Ovary (tissue), 7 donors: ENCODE measurements at regions not wholly inside any gene's neighbourhood (a gene's known extent, or its start where the extent isn't known, plus 50 kb on each side); places are given as distances from the start of the nearest gene placed in this dataset.

ENCODE experiments used
- DNase-seq, 5 donors: peaks; one replicate each; pipeline ENCODE4 v3.0.0-alpha.2; 2019 to 2020
- H3K27ac ChIP-seq, 2 donors: fragments of 200-600 bp; one replicate each; pipeline versions ENCODE4 v1.5.1 to v1.8.0; 2019 to 2022
- H3K27me3 ChIP-seq: fragments of 200-600 bp; one replicate; pipeline ENCODE4 v1.8.0; 2022
- H3K36me3 ChIP-seq: fragments of 200-600 bp; sonication (generic); one replicate; pipeline ENCODE4 v1.5.1; 2019
- H3K4me1 ChIP-seq: one replicate; pipeline ENCODE4 v1.8.1; 2013; ENCODE audit warnings: mild to moderate bottlenecking, moderate library complexity; ENCODE audit not compliant: insufficient read depth
- H3K4me3 ChIP-seq: fragments of 200-600 bp; sonication (generic); one replicate; pipeline ENCODE4 v1.5.1; 2017
- H3K9me3 ChIP-seq, 2 donors: fragments of 200-600 bp in 1 of 2; sonication (generic) in 1 of 2; one replicate each; pipeline versions ENCODE4 v1.5.1 to v1.8.1; 2013 to 2019; ENCODE audit warnings: mild to moderate bottlenecking in 1 of 2, moderate library complexity in 1 of 2
- EP300 ChIP-seq: sonication (generic); formaldehyde crosslinking; IDR thresholded peaks from one replicate; pipeline ENCODE4 v1.6.1; 2017; ENCODE audit warnings: antibody characterized with exemption
- POLR2A ChIP-seq: fragments of 450-650 bp; IDR thresholded peaks from one replicate; pipeline ENCODE4 v1.6.1; 2017; ENCODE audit warnings: antibody characterized with exemption, mild to moderate bottlenecking, moderate library complexity
- WGBS, 3 donors: extraction: QIAGEN DNeasy Blood & Tissue Kit in 1 of 3; methylation state at CpG; one replicate each; pipeline versions ENCODE4 v1.1.5 to v1.1.7; 2013 to 2017; 5-methylcytosine and 5-hydroxymethylcytosine counted together
- intact Hi-C, 4 donors: fragments of 100-400 bp; cut with DNase I; formaldehyde crosslinking; loops; one replicate each; pipeline versions ENCODE4 v1.11.0 to v1.15.1; 2022 to 2023
- TF ChIP-seq, protein P1 (sequence below), 3 donors: fragments of 450-650 bp in 2 of 3; fragments of 200-600 bp in 1 of 3; IDR thresholded peaks; one replicate each; pipeline versions ENCODE4 v1.5.1 to v1.8.0; 2016 to 2022; ENCODE audit warnings: antibody characterized with exemption in 3 of 3, mild to moderate bottlenecking in 1 of 3
- donor health status: DM: no; HTN: no; CAD: no; lungs with moderate emphysema.
- donor health status: DM: no; HTN: no; CAD: no.
- donor health status: Bipolar disorder and iron deficiency.
- donor health status: DM: no; HTN: no; CAD: no.
- donor health status: DM: yes; HTN: yes; CAD: no.

DNA sequence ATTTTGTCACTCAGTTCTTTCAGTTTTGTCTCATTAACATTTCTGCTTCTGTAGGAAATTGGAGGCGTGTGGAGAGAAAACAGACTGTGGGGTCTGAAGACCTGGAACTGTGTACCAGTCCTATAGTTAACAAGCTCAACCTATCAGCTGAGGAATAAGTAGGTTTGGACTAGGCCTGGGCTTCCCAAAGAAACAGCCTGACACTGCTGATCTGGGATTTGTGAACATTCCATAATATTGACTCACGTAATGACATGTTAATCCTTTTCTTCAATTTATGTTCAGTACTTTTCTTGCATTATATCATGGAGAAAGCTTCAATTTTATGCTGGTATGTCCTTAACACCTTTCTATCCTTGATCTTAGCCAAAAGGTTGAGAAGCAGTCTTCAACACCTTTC, 181.6 kb upstream of the RORA start:
- intact Hi-C loops = no loop called here
- H3K4me3 ChIP-seq = no peak overlapping the region
- no peaks in the 10 kb centered on the region for H3K36me3 ChIP-seq
- DNase-seq = no peak
- no peaks in the 10 kb centered on the region for H3K27me3 ChIP-seq
- H3K4me1 ChIP-seq = no peaks in the 10 kb centered on the region
- 85 to 90% (median 86%) methylated on average over 2 of the region's 2 CpGs for WGBS, 3 donors
- TF ChIP-seq, protein P1, sequence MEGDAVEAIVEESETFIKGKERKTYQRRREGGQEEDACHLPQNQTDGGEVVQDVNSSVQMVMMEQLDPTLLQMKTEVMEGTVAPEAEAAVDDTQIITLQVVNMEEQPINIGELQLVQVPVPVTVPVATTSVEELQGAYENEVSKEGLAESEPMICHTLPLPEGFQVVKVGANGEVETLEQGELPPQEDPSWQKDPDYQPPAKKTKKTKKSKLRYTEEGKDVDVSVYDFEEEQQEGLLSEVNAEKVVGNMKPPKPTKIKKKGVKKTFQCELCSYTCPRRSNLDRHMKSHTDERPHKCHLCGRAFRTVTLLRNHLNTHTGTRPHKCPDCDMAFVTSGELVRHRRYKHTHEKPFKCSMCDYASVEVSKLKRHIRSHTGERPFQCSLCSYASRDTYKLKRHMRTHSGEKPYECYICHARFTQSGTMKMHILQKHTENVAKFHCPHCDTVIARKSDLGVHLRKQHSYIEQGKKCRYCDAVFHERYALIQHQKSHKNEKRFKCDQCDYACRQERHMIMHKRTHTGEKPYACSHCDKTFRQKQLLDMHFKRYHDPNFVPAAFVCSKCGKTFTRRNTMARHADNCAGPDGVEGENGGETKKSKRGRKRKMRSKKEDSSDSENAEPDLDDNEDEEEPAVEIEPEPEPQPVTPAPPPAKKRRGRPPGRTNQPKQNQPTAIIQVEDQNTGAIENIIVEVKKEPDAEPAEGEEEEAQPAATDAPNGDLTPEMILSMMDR (IDR thresholded peaks at IDR 0.05) = no peak
- TF ChIP-seq POLR2A = no peak
- no peak for TF ChIP-seq EP300
- H3K27ac ChIP-seq = no peak overlapping the region
- no peaks in the 10 kb centered on the region for H3K9me3 ChIP-seq

DNA sequence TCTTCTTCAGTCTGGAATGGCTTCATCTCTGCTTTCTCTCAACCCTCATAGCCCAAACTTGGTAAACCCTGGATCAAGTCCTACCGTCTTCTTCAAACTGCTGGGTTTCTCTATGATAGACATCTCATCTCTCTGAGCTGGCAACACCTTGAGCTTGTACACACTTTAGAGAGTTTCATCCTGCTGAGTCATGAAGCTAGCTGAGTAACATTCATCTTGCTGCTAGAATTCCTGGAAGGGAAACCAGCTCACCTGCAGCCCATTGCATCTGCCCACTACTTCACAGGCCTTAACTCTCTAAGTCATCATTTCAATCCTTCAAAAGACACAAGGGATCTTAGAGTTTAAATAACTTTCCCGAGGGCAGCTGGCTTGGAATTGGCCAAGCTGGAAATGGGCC, 175.5 kb upstream of the RORA start:
- TF ChIP-seq POLR2A = no peak
- TF ChIP-seq, protein P1 (IDR thresholded peaks at IDR 0.05) = no peak
- no peak for TF ChIP-seq EP300
- Histone ChIP-seq H3K4me3 (no peak overlapping the region), H3K9me3 (no peaks in the 10 kb centered on the region), H3K27ac (no peak overlapping the region), H3K27me3 (no peaks in the 10 kb centered on the region), H3K4me1 (no peaks in the 10 kb centered on the region), H3K36me3 (no peaks in the 10 kb centered on the region)
- WGBS, 3 donors = 86 to 98% (median 98%) methylated on average over 2 of the region's 2 CpGs
- intact Hi-C loops = no loop called here
- no peak for DNase-seq

DNA sequence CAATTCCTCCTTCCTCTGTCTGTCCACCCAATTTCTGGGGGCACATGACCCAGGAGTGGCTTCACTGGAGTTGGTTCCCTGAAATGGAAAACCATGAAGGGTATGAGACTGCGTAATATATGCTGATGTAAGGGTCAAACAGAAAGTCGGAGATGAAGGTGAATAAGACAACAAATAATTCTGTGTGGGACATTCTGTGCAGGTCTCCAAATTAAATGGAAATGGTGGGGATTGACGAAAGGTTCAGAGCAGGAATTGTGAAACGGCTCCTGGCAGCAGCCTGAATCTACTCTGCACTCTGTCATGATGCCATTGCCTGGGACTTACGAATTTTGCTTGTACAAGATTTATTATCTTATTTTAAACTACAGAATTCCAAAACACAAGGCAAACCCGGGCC, 174.8 kb upstream of the RORA start:
- Histone ChIP-seq H3K9me3 (no peaks in the 10 kb centered on the region), H3K27me3 (no peaks in the 10 kb centered on the region)
- TF ChIP-seq, protein P1 (IDR thresholded peaks at IDR 0.05) = no peak

DNA sequence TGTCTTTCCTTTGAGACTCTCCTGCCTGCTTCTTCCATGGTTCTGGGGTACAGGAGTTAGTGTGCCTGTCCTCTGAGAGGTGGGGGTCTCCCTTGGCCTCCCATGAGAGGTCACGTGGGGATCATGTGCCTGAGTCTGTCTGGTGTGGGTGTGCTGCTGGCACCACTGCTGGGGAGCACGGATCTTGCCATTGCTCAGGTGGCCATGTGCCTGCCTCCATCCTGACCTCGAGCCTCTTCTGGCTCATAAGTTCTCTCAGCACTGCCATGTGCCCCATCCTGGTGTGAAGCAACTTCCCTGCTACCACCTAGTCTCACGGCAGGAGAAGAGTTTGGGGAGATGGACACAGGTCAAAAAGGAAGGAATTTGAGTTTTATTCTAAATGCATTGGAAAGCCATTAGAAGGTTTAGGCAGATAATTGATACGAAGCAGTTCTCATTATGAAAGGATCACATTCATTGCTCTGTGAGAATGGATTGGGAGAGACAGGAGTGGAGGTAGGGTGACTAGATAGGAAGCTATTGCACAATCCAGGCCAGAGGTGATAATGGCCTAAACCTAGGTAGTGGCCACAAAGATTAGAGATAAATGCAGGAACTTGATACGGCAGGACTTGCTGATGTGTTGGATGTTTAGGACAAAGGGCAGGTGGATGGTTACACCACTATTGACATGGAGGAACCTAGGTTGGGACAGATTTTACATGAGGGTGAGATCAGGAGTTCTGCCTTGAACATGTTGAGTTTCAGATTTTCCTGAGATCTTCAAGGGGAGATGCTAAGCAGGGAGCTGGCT, 173.0 kb upstream of the RORA start:
- Histone ChIP-seq H3K27me3 (no peaks in the 10 kb centered on the region), H3K4me1 (no peaks in the 10 kb centered on the region), H3K9me3 (no peaks in the 10 kb centered on the region), H3K27ac (no peak overlapping the region), H3K36me3 (no peaks in the 10 kb centered on the region), H3K4me3 (no peak overlapping the region)
- intact Hi-C loops = no loop called here
- no peak for TF ChIP-seq POLR2A
- TF ChIP-seq, protein P1 (IDR thresholded peaks at IDR 0.05) = no peak
- no peak for TF ChIP-seq EP300
- no peak for DNase-seq
- WGBS, 3 donors = 84 to 86% (median 85%) methylated on average over 6 of the region's 6 CpGs

More for the DNA sequence above, 174.8 kb upstream of the RORA start:
- DNase-seq = no peak
- intact Hi-C loops = no loop called here
- H3K36me3 ChIP-seq = no peaks in the 10 kb centered on the region
- 76 to 79% (median 79%) methylated on average over 6 of the region's 6 CpGs for WGBS, 3 donors
- no peak overlapping the region for H3K27ac ChIP-seq
- H3K4me3 ChIP-seq = no peak overlapping the region
- no peaks in the 10 kb centered on the region for H3K4me1 ChIP-seq
